IMR-90 (cell line): ENCODE measurements at regions not wholly inside any gene's neighbourhood (a gene's known extent, or its start where the extent isn't known, plus 50 kb on each side); places are given as distances from the start of the nearest gene placed in this dataset.

Experiments used
- ATAC-seq: fragments of 200-7000 bp; cut with Tn5 transposase; 2 replicates; pipeline ENCODE4 v1.9.1; 2020; ENCODE audit warnings: low read depth, mild to moderate bottlenecking, moderate library complexity
- BruUV-seq: library from RNA; stranded (reverse); fragments of 400-500 nt; replicated peaks from 2 replicates; lab custom pipeline; 2021; lab: Mats Ljungman, UMichigan
- CTCF ChIA-PET: fragments of 300-600 bp; formaldehyde crosslinking; extraction: SDS; loops from one replicate; lab custom pipeline; 2021; ENCODE audit warnings: antibody characterized with exemption; lab: Yijun Ruan, JAX
- POLR2A ChIA-PET: fragments of 300-600 bp; sonication (Branson Sonifier 250); formaldehyde crosslinking; loops from one replicate; lab custom pipeline; 2022; ENCODE audit warnings: antibody characterized with exemption; ENCODE audit not compliant: unreplicated experiment; lab: Charles Lee
- DNase-seq: peaks from one replicate; pipeline ENCODE4 v3.0.0; 2013
- H2AFZ ChIP-seq: replicated peaks from 2 replicates; pipeline ENCODE3; 2013; ENCODE audit warnings: low read length, mild to moderate bottlenecking; ENCODE audit not compliant: poor library complexity
- H2AK5ac ChIP-seq: 2 replicates; pipeline ENCODE4 v1.6.1; 2013; ENCODE audit warnings: low read depth, low read length, inconsistent platforms
- H2AK9ac ChIP-seq: replicated peaks from 2 replicates; pipeline ENCODE3; 2013; ENCODE audit warnings: mild to moderate bottlenecking, low read depth, low read length, moderate library complexity; ENCODE audit not compliant: poor library complexity
- H2BK120ac ChIP-seq: 2 replicates; pipeline ENCODE4 v1.6.1; 2013; ENCODE audit warnings: low read depth, low read length, inconsistent platforms
- H2BK15ac ChIP-seq: 3 replicates; pipeline ENCODE4 v1.6.1; 2013; ENCODE audit warnings: low read depth, low read length, inconsistent platforms
- H2BK20ac ChIP-seq: 2 replicates; pipeline ENCODE4 v1.6.1; 2013; ENCODE audit warnings: low read depth, mild to moderate bottlenecking, inconsistent platforms, low read length, moderate library complexity
- H2BK5ac ChIP-seq: 2 replicates; pipeline ENCODE4 v1.6.1; 2013; ENCODE audit warnings: mild to moderate bottlenecking, low read depth, low read length, inconsistent platforms; ENCODE audit not compliant: poor library complexity, severe bottlenecking
- H3K14ac ChIP-seq: replicated peaks from 2 replicates; pipeline ENCODE4 v1.6.1; 2013; ENCODE audit warnings: low read depth, low read length, inconsistent platforms
- H3K18ac ChIP-seq: 2 replicates; pipeline ENCODE4 v1.6.1; 2013; ENCODE audit warnings: low read depth, low read length, control low read depth
- H3K23ac ChIP-seq: 2 replicates; pipeline ENCODE4 v1.6.1; 2013; ENCODE audit warnings: low read depth, low read length, inconsistent platforms
- H3K27ac ChIP-seq: 2 replicates; pipeline ENCODE4 v1.5.1; 2013; ENCODE audit warnings: mild to moderate bottlenecking, control low read depth, low read length; ENCODE audit not compliant: insufficient read depth
- H3K27me3 ChIP-seq: 2 replicates; pipeline ENCODE4 v1.6.1; 2013; ENCODE audit warnings: low read length; ENCODE audit not compliant: control insufficient read depth, insufficient read depth
- H3K36me3 ChIP-seq: 2 replicates; pipeline ENCODE4 v1.6.1; 2013; ENCODE audit warnings: low read length, mixed read lengths; ENCODE audit not compliant: control insufficient read depth, insufficient read depth
- H3K4ac ChIP-seq: 2 replicates; pipeline ENCODE4 v1.6.1; 2013; ENCODE audit warnings: low read depth, low read length, inconsistent platforms
- H3K4me1 ChIP-seq: 2 replicates; pipeline ENCODE4 v1.6.1; 2013; ENCODE audit warnings: low read length, mixed read lengths; ENCODE audit not compliant: control insufficient read depth, insufficient read depth
- H3K4me2 ChIP-seq: 2 replicates; pipeline ENCODE4 v1.6.1; 2013; ENCODE audit warnings: low read depth, mild to moderate bottlenecking, control low read depth, low read length, moderate library complexity
- H3K4me3 ChIP-seq: 2 replicates; pipeline ENCODE4 v1.5.1; 2013; ENCODE audit warnings: low read depth, mild to moderate bottlenecking, control low read depth, low read length, moderate library complexity; ENCODE audit not compliant: insufficient read depth
- H3K56ac ChIP-seq: 2 replicates; pipeline ENCODE4 v1.6.1; 2013; ENCODE audit warnings: low read length, inconsistent platforms; ENCODE audit not compliant: insufficient read depth; ENCODE audit errors: extremely low read depth
- H3K79me1 ChIP-seq, 2 experiments: 2 replicates each; pipeline ENCODE4 v1.6.1; 2013; ENCODE audit warnings: low read length in 2 of 2, inconsistent platforms in 1 of 2, low read depth in 1 of 2
- H3K9ac ChIP-seq: 2 replicates; pipeline ENCODE4 v1.6.1; 2013; ENCODE audit warnings: low read depth, low read length, control low read depth
- H3K9me1 ChIP-seq: 2 replicates; pipeline ENCODE4 v1.6.1; 2013; ENCODE audit warnings: low read length, inconsistent platforms; ENCODE audit not compliant: insufficient read depth
- H3K9me3 ChIP-seq: 2 replicates; pipeline ENCODE4 v1.6.1; 2013; ENCODE audit warnings: low read length; ENCODE audit not compliant: control insufficient read depth, insufficient read depth
- H4K20me1 ChIP-seq: 2 replicates; pipeline ENCODE4 v1.6.1; 2013; ENCODE audit warnings: low read length, inconsistent platforms; ENCODE audit not compliant: insufficient read depth
- H4K5ac ChIP-seq: 2 replicates; pipeline ENCODE4 v1.6.1; 2013; ENCODE audit warnings: mild to moderate bottlenecking, low read depth, low read length, control low read depth
- H4K8ac ChIP-seq, 2 experiments: 2 replicates each; pipeline ENCODE4 v1.6.1; 2013; ENCODE audit warnings: low read depth in 2 of 2, low read length in 2 of 2, control low read depth in 1 of 2, inconsistent platforms in 1 of 2
- H4K91ac ChIP-seq: 2 replicates; pipeline ENCODE4 v1.6.1; 2013; ENCODE audit warnings: low read depth, low read length, inconsistent platforms; ENCODE audit not compliant: insufficient read depth
- BHLHE40 ChIP-seq: fragments of 150-350 bp; IDR thresholded peaks from 2 replicates; pipeline ENCODE4 v1.6.1; 2016; ENCODE audit warnings: mild to moderate bottlenecking, low read depth, low read length
- CEBPB ChIP-seq: IDR thresholded peaks from 2 replicates; pipeline ENCODE4 v1.6.1; 2012; ENCODE audit warnings: low read depth, low read length, improper control_type of control experiment
- CHD1 ChIP-seq: IDR thresholded peaks from 2 replicates; pipeline ENCODE4 v1.6.1; 2012; ENCODE audit warnings: low read depth, low read length, improper control_type of control experiment
- FOS ChIP-seq: fragments of 150-350 bp; IDR thresholded peaks from 2 replicates; pipeline ENCODE4 v1.6.1; 2016; ENCODE audit warnings: low read depth, low read length
- MAFK ChIP-seq: IDR thresholded peaks from 2 replicates; pipeline ENCODE4 v1.6.1; 2012; ENCODE audit warnings: low read depth, low read length, improper control_type of control experiment
- MAZ ChIP-seq: IDR thresholded peaks from 2 replicates; pipeline ENCODE4 v1.6.1; 2012; ENCODE audit warnings: low read depth, mild to moderate bottlenecking, low read length, improper control_type of control experiment, moderate library complexity, borderline replicate concordance
- MXI1 ChIP-seq: IDR thresholded peaks from 2 replicates; pipeline ENCODE4 v1.6.1; 2012; ENCODE audit warnings: low read depth, mild to moderate bottlenecking, low read length, moderate library complexity, borderline replicate concordance
- NFE2L2 ChIP-seq: fragments of 150-350 bp; IDR thresholded peaks from 2 replicates; pipeline ENCODE4 v1.6.1; 2016; ENCODE audit warnings: low read depth, mild to moderate bottlenecking, low read length
- POLR2A ChIP-seq: IDR thresholded peaks from 2 replicates; pipeline ENCODE4 v1.6.1; 2012; ENCODE audit warnings: mild to moderate bottlenecking, low read depth, low read length
- RAD21 ChIP-seq: IDR thresholded peaks from 2 replicates; pipeline ENCODE4 v1.6.1; 2012; ENCODE audit warnings: low read length, improper control_type of control experiment
- RCOR1 ChIP-seq: IDR thresholded peaks from 2 replicates; pipeline ENCODE4 v1.6.1; 2012; ENCODE audit warnings: mild to moderate bottlenecking, low read length, improper control_type of control experiment; ENCODE audit not compliant: insufficient replicate concordance
- RFX5 ChIP-seq: IDR thresholded peaks from 2 replicates; pipeline ENCODE4 v1.8.0; 2012; ENCODE audit warnings: low read depth, mild to moderate bottlenecking, low read length, moderate library complexity
- SMC3 ChIP-seq: fragments of 150-350 bp; IDR thresholded peaks from 2 replicates; pipeline ENCODE4 v1.6.1; 2016; ENCODE audit warnings: low read depth, mild to moderate bottlenecking, antibody characterized with exemption, low read length, moderate library complexity
- dilution Hi-C: fragments of 300-500 bp; cut with HindIII; formaldehyde crosslinking; loops from one replicate; pipeline ENCODE4 v1.14.3; 2018; ENCODE audit warnings: low sequenced_read_pairs; ENCODE audit not compliant: unreplicated experiment
- in situ Hi-C: fragments of 300-500 bp; cut with MboI; formaldehyde crosslinking; loops from 3 replicates; pipeline ENCODE4 v1.14.3; 2019; ENCODE audit warnings: low sequenced_read_pairs, inconsistent platforms, mixed read lengths
- intact Hi-C: fragments of 100-400 bp; cut with micrococcal nuclease; formaldehyde crosslinking; loops from 2 replicates; pipeline ENCODE4 v1.10.0; 2022
- TF ChIP-seq, protein P1 (sequence below): fragments of 150-350 bp; IDR thresholded peaks from 2 replicates; pipeline ENCODE4 v1.6.1; 2017; ENCODE audit warnings: mild to moderate bottlenecking, antibody characterized with exemption, low read length, low read depth
- TF ChIP-seq, protein P2 (sequence below): conservative IDR thresholded peaks from 2 replicates; pipeline ENCODE4 v1.5.1; 2012; ENCODE audit warnings: mild to moderate bottlenecking, low read depth, low read length, improper control_type of control experiment
- TF ChIP-seq, protein P3 (sequence below): fragments of 150-350 bp; IDR thresholded peaks from 2 replicates; pipeline ENCODE4 v1.6.1; 2016; ENCODE audit warnings: low read depth, mild to moderate bottlenecking, low read length, moderate library complexity, borderline replicate concordance

DNA sequence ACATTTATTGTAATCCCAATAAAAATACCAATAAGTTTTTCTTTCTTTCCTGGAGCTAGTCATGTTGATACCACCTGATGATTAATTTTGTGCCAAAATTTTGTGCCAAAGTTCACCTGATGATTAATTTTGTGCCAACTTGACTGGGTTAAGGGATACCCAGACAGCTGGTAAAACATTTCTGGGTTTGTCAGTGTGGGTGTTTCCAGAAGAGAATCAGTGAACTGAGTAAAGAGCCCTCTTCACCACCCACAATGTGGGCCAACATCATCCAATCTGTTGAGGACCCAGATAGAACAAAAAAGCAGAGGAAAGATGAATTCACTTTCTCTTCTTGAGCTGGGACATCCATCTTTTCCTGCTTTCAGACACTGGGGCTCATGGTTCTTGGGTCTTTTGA, 292.9 kb downstream of the LMO7 start:
- H4K20me1 ChIP-seq: no peaks in the 10 kb centered on the region
- in situ Hi-C loops: no loop called here

More for the DNA sequence above, 292.9 kb downstream of the LMO7 start:
- Histone ChIP-seq H3K27me3 (no peaks in the 10 kb centered on the region), H3K27ac (no peak overlapping the region), H3K23ac (no peak overlapping the region), H3K14ac (no peak overlapping the region), H3K18ac (no peak overlapping the region), H3K9ac (no peak overlapping the region), H2AFZ (no peak overlapping the region), H2BK5ac (no peak overlapping the region), H3K4me2 (no peak overlapping the region), H3K36me3 (no peaks in the 10 kb centered on the region), H2AK5ac (no peak overlapping the region), H3K56ac (no peak overlapping the region), H2BK120ac (no peak overlapping the region), H3K4ac (no peak overlapping the region), H2AK9ac (no peak overlapping the region), H2BK15ac (no peak overlapping the region), H4K8ac (no peak overlapping the region), H3K9me1 (no peaks in the 10 kb centered on the region), H4K91ac (no peak overlapping the region), H3K4me3 (no peak overlapping the region), H4K5ac (no peak overlapping the region), H3K4me1 (peaks cover 3% of the 10 kb centered on the region; the same call in 1 of the 2 replicates), H3K79me1 (no peaks in the 10 kb centered on the region), H3K9me3 (no peaks in the 10 kb centered on the region), H2BK20ac (no peak overlapping the region)
- intact Hi-C loops (loop anchor here (5.0 kb wide), 1 partner anchor 288 kb away; no protein-coding TSS in a partner anchor), dilution Hi-C loops (no loop called here)
- ChIA-PET CTCF (no interaction called here), POLR2A (no interaction called here)
- no peak for ATAC-seq
- no TSS peak for BruUV-seq
- DNase-seq: no peak
- TF ChIP-seq RAD21: no peak
- TF ChIP-seq, protein P1, sequence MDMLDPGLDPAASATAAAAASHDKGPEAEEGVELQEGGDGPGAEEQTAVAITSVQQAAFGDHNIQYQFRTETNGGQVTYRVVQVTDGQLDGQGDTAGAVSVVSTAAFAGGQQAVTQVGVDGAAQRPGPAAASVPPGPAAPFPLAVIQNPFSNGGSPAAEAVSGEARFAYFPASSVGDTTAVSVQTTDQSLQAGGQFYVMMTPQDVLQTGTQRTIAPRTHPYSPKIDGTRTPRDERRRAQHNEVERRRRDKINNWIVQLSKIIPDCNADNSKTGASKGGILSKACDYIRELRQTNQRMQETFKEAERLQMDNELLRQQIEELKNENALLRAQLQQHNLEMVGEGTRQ: no peak
- no peak for TF ChIP-seq CEBPB
- no peak for TF ChIP-seq RFX5
- TF ChIP-seq MAZ: no peak
- TF ChIP-seq, protein P2, sequence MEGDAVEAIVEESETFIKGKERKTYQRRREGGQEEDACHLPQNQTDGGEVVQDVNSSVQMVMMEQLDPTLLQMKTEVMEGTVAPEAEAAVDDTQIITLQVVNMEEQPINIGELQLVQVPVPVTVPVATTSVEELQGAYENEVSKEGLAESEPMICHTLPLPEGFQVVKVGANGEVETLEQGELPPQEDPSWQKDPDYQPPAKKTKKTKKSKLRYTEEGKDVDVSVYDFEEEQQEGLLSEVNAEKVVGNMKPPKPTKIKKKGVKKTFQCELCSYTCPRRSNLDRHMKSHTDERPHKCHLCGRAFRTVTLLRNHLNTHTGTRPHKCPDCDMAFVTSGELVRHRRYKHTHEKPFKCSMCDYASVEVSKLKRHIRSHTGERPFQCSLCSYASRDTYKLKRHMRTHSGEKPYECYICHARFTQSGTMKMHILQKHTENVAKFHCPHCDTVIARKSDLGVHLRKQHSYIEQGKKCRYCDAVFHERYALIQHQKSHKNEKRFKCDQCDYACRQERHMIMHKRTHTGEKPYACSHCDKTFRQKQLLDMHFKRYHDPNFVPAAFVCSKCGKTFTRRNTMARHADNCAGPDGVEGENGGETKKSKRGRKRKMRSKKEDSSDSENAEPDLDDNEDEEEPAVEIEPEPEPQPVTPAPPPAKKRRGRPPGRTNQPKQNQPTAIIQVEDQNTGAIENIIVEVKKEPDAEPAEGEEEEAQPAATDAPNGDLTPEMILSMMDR: no peak
- TF ChIP-seq SMC3: no peak
- no peak for TF ChIP-seq POLR2A
- TF ChIP-seq FOS: no peak
- no peak for TF ChIP-seq NFE2L2
- TF ChIP-seq BHLHE40: no peak
- no peak for TF ChIP-seq MXI1
- TF ChIP-seq CHD1: no peak
- no peak for TF ChIP-seq MAFK
- no peak for TF ChIP-seq RCOR1
- TF ChIP-seq, protein P3, sequence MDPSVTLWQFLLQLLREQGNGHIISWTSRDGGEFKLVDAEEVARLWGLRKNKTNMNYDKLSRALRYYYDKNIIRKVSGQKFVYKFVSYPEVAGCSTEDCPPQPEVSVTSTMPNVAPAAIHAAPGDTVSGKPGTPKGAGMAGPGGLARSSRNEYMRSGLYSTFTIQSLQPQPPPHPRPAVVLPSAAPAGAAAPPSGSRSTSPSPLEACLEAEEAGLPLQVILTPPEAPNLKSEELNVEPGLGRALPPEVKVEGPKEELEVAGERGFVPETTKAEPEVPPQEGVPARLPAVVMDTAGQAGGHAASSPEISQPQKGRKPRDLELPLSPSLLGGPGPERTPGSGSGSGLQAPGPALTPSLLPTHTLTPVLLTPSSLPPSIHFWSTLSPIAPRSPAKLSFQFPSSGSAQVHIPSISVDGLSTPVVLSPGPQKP: no peak
